ENCODE measurements at regions not wholly inside any gene's neighbourhood (a gene's known extent, or its start where the extent isn't known, plus 50 kb on each side); places are given as distances from the start of the nearest gene placed in this dataset.
"Not testable (repeated sequence)": the region's sequence is repeated elsewhere in the genome, so short reads cannot be mapped to it uniquely, and the experiment has no call there.

- peak; percentile 2 for DNase-seq (ENCODE audit: low read depth)
Observed at GRCh38 chr9:66601472-66601871, 299.1 kb upstream of the ZNF658 start.

DNA sequence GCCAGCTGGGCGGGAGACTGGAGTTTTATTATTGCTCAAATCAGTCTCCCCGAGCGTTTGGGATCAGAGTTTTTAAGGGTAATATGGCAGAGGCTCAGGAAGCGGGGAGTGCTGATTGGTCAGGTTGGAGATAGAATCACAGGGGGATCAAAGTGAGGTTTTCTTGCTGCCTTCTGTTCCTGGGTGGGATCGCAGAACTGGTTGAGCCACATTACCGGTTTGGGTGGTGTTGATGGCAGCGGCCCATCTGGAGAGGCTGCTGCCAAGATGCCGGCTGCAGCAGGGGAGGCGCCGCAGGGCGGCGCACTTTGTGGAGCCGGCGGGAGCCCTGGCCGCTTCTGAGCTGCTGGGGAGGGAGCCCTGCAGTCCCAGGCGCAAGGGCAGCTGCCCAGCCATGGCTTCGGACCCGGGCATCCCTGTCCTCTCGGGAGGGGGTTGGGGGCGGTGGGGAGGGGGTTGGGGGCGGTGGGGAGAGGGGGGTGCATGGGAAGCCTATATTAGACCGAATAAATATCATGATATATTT lies 268.9 kb upstream of the ZNF658 start:
- DNase-seq (ENCODE audit: low read depth) = not testable (repeated sequence)

DNA sequence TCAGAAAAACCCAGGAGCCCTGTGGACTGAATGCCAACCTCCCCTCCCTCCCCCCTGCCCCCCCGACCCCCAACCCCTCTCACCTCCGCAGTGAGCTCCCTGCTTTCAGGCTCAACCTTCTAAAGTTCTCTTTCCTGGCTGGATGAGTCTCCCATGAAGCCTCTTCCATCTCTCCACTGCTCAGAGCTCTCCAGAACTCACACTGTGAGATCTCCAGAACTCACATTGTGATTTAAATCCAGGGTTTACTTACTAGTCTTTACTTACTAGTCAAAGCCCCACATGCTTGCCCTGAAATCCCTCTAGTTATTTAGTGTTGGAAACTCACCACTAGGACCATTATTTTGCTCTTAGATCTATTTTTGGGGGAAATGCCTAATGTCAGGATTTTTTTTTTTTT lies 252.8 kb upstream of the ZNF658 start:
- not testable (repeated sequence) for DNase-seq (ENCODE audit: low read depth)

- DNase-seq (ENCODE audit: low read depth) = not testable (repeated sequence)
Observed at GRCh38 chr9:66690242-66690641, 210.3 kb upstream of the ZNF658 start.

DNA sequence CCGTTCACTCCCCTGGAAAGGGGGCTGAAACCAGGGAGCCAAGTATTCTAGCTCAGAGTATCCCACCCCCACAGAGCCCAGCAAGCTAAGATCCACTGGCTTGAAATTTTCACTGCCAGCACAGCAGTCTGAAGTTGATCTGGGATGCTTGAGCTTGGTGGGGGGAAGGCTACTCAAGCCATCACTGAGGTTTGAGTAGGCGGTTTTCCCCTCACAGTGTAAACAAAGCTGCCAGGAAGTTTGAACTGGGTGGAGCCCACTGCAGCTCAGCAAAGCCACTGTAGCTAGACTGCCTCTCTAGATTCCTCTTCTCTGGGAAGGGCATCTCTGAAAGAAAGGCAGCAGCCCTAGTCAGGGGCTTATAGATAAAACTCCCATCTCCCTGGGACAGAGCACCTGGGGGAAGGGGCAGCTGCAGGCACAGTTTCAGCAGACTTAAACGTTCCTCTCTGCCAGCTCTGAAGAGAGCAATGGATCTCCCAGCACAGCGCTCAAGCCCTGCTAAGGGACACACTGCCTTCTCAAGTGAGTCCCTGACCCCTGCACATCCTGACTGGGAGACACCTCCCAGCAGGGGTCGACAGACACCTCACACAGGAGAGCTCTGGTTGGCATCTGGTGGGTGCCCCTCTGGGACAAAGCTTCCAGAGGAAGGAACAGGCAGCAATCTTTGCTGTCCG lies 204.8 kb upstream of the ZNF658 start:
- not testable (repeated sequence) for DNase-seq (ENCODE audit: low read depth)

DNA sequence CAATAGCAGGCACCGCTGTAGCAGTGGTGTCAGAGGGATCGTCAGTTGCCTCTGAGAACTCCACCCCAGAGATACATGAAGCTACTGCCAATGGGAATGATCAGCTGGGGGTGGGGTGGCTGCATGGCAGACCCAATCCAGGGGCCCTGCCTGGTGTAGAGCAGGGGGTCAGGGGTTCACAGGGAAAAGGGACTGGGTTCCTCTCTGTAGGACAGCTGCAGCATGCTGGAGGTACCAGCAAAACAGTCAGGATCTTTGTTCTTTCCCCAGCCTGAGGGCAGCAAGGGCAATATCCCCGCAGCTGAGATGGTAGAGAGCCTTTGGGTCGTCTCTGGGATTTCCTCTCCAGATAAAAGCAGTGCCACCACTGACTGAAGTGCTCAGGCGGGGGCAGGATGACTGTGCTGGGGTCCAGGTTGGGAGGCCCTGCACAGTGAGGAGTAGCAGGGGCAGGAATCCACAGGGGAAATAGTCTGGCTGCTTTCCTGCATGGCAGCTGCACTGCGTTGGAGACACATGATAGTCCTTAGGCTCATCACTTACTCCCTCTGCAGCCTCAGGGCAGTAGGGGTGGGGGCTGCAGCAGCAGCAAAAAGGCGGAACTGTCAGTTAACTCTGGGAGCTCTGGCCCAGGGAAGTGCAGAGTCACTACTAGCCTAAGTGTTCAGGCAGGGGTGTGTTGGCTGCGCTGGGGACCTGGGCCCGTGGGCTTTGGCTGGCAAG lies 203.0 kb upstream of the ZNF658 start:
- not testable (repeated sequence) for DNase-seq (ENCODE audit: low read depth)

DNA sequence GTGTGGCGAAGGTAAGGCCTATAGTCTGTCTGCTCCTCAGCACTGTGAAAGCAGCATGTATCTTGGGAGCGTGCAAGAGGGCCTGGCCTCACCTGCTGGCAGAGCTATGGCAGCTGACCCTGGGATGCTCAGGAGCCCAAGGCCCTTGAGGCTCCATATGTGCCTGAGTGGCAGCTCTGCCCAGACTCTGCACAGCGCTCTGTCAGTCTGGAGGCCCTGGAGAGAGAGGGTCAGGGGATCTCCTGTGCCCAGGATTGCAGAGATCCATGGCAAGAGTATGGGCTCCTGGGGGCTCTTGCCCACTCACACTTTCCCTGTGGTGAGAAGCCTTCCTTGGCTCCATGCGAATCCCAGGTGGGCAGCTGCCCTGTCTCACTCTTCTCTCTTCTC lies 202.5 kb upstream of the ZNF658 start:
- not testable (repeated sequence) for DNase-seq (ENCODE audit: low read depth)

DNA sequence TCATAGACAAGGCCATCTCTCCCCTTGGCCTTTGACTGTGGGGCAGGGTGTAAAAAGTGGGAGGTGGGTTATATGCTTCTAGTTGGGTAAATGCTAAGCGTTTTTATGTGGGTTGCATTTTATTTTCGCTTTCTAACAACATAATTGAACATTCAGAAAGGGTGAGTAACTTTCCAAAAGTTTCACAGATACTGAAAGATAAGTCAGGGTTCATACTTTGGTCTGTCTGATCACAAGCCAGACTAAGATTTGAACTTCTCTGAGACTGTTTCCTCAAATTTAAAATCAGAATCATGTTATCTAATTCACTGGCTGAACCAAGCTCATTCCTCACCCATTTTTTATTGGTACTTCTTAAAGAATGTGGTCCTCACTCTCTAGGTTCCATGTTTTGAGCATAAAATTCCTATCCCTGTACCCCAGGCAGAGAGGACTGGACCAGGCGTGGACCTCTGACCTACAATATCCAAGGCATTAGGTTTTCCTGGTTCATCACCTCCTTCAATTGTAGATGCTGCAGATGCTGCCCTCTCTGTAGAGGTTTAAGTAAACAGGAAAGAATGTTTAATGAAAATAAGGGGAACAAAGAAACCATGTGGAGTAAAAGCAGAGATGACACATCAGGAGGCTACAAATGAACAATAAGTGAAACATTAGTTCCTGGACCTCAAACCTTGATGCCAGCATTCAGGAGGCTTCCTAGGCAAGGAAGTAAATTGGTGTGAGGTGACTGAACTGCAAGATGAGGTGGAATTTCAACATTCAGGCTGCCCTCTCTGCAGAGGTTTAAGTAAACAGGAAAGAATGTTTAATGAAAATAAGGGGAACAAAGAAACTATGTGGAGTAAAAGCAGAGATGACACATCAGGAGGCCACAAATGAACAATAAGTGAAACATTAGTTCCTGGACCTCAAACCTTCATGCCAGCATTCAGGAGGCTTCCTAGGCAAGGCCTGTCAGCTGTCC lies 198.8 kb upstream of the ZNF658 start:
- DNase-seq (ENCODE audit: low read depth) = not testable (repeated sequence)

GRCh38 chr9:66711553-66711952 lies 189.0 kb upstream of the ZNF658 start:
- not testable (repeated sequence) for DNase-seq (ENCODE audit: low read depth)

- DNase-seq (ENCODE audit: low read depth) = not testable (repeated sequence)
Observed at GRCh38 chr9:66712870-66713269, 187.7 kb upstream of the ZNF658 start.

GRCh38 chr9:66713552-66713951 lies 187.0 kb upstream of the ZNF658 start:
- DNase-seq (ENCODE audit: low read depth) = not testable (repeated sequence)

- not testable (repeated sequence) for DNase-seq (ENCODE audit: low read depth)
Observed at GRCh38 chr9:66720845-66721244, 179.7 kb upstream of the ZNF658 start.

- not testable (repeated sequence) for DNase-seq (ENCODE audit: low read depth)
Observed at GRCh38 chr9:66727540-66727939, 173.0 kb upstream of the ZNF658 start.

GRCh38 chr9:66736686-66737085 lies 163.8 kb upstream of the ZNF658 start:
- not testable (repeated sequence) for DNase-seq (ENCODE audit: low read depth)

DNA sequence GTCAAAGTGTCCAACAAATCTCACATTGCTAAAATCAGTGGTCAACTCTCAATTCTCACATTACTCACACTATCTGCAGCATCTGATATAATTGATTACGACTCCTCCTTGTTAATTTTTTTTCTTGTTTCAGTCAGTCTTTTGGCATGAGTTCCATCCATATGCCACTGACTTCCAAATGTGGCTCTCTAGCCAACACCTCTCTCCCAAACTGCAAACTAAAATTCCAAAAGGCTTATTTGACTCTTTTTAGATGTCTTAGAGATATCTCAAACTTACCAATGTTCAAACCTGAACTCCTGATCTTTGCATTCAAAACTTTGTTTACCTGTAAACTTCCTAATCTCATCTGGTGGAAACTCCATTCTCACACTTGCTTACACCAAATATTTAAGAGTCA lies 162.1 kb upstream of the ZNF658 start:
- not testable (repeated sequence) for DNase-seq (ENCODE audit: low read depth)

GRCh38 chr9:66740136-66740535 lies 160.4 kb upstream of the ZNF658 start:
- DNase-seq (ENCODE audit: low read depth) = not testable (repeated sequence)

DNA sequence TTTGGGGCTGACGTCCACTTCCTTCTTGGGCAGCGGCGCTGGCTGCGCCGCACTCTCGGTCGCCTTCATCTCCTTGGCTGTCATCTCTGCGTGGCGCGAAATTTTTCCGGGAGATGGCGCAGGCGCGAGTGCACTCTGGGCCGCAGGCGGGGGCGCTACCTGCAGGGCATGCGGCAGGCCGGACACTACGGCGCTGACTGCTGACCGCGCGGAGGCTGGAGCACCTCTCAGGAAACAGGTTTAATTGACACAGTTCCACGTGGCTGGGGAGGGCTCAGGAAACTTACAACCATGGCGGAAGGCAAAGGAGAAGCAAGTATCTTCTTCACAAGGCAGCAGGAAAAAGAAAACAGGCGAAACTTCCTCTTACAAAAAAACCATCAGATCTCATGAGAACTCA lies 154.7 kb upstream of the ZNF658 start:
- not testable (repeated sequence) for DNase-seq (ENCODE audit: low read depth)

- not testable (repeated sequence) for DNase-seq (ENCODE audit: low read depth)
Observed at GRCh38 chr9:66752324-66752923, 148.1 kb upstream of the ZNF658 start.

DNA sequence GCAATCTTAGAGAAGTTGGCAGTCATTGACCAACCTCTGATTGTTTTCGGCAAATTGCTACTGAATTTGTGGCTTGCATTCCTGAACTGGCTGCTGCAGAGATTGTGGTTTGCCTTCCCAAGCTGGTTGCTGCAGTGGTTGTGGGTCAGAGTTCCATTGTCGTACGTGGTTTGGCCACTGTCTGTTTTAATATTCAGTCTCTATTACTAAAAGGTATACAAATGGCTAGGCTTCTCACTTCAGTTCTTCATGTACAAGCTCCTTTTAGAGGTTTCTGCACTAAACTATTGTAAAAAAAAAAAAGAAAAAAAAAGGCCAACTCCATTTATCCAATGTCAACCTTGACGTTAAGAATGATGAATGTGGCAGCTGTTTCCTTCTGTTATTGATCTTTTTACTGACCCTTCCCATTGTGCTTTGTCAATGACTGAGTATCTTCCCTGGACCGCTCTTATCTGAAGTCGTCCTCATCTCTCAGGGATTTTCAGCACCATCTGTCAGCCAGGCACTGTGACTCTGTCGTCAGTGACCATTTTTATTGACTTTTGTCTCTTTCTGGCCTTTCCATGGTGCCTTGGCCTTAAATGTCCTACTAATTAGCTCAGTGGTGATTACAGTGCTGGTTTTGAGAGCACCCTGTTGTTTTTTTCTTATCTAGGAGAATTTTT lies 140.6 kb upstream of the ZNF658 start:
- not testable (repeated sequence) for DNase-seq (ENCODE audit: low read depth)

DNA sequence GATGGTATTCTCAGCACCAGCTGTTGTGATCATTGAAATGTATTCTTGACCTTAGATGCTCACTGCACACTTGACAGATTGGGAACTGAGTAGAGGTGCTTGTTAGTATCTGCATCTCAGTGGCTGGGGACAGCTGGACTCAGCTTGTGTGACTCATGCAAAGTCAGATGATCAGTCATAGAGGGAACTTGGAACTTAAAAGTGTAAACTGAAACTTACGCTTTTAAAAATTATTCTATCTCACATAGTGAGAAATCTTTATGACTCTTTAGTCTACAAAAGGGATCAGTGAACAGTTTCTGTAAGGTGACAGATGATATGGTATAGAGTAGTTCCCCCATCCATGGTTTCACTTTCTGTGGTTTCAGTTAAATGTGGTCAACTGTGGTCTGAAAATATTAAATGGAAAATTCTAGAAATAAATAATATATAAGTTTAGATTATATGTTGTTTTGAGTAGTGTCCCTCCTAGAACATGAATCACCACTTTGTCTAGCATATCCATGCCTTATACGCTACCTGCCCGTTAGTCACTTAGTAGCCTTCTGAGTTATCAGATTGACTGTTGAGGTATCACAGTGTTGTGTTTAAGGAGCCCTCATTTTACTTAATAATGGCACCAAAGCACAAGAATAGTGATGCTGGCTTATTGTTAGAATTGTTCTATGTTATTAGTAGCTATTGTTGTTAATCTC lies 135.6 kb upstream of the ZNF658 start:
- DNase-seq (ENCODE audit: low read depth) = not testable (repeated sequence)

Measured in LHCN-M2 (cell line).